ENCODE measurements at regions not wholly inside any gene's neighbourhood (a gene's known extent, or its start where the extent isn't known, plus 50 kb on each side); places are given as distances from the start of the nearest gene placed in this dataset.
A peak's percentile ranks its signal among the peaks of the same experiment; 100 is the strongest.
"Not testable (repeated sequence)": the region's sequence is repeated elsewhere in the genome, so short reads cannot be mapped to it uniquely, and the experiment has no call there.

GRCh38 chr1:25134307-25134706 lies 98.0 kb downstream of the SYF2 start:
- no peak for DNase-seq (ENCODE audit: low read depth, low spot score)

GRCh38 chr1:25131794-25132193 lies 100.5 kb downstream of the SYF2 start:
- DNase-seq (ENCODE audit: low read depth, low spot score): no peak

GRCh38 chr1:25130895-25131294 lies 101.4 kb downstream of the SYF2 start:
- no peak for DNase-seq (ENCODE audit: low read depth, low spot score)

- no peak for DNase-seq (ENCODE audit: low read depth, low spot score)
Observed at GRCh38 chr1:25129380-25129779, 102.9 kb downstream of the SYF2 start.

GRCh38 chr1:25128121-25128621 lies 104.1 kb downstream of the SYF2 start:
- no peak for DNase-seq (ENCODE audit: low read depth, low spot score)

- no peak for DNase-seq (ENCODE audit: low read depth, low spot score)
Observed at GRCh38 chr1:25126562-25126961, 105.7 kb downstream of the SYF2 start.

- DNase-seq (ENCODE audit: low read depth, low spot score): peak; percentile 17
Observed at GRCh38 chr1:25123551-25123950, 108.8 kb downstream of the SYF2 start.

- DNase-seq (ENCODE audit: low read depth, low spot score): no peak
Observed at GRCh38 chr1:25122747-25123146, 109.6 kb downstream of the SYF2 start.

- DNase-seq (ENCODE audit: low read depth, low spot score): no peak
Observed at GRCh38 chr1:25120281-25120680, 112.0 kb downstream of the SYF2 start.

- DNase-seq (ENCODE audit: low read depth, low spot score): no peak
Observed at GRCh38 chr1:25118546-25118945, 113.8 kb downstream of the SYF2 start.

- no peak for DNase-seq (ENCODE audit: low read depth, low spot score)
Observed at GRCh38 chr1:25117233-25117823, 115.0 kb downstream of the SYF2 start.

GRCh38 chr1:25116832-25117231 lies 115.5 kb downstream of the SYF2 start:
- DNase-seq (ENCODE audit: low read depth, low spot score): no peak

- not testable (repeated sequence) for DNase-seq (ENCODE audit: low read depth, low spot score)
Observed at GRCh38 chr1:25116117-25116516, 116.2 kb downstream of the SYF2 start.

- DNase-seq (ENCODE audit: low read depth, low spot score): no peak
Observed at GRCh38 chr1:25113731-25114130, 118.6 kb downstream of the SYF2 start.

- DNase-seq (ENCODE audit: low read depth, low spot score): no peak
Observed at GRCh38 chr1:25113086-25113485, 119.2 kb downstream of the SYF2 start.

- no peak for DNase-seq (ENCODE audit: low read depth, low spot score)
Observed at GRCh38 chr1:25112400-25112799, 119.9 kb downstream of the SYF2 start.

GRCh38 chr1:25111706-25112105 lies 120.6 kb downstream of the SYF2 start:
- no peak for DNase-seq (ENCODE audit: low read depth, low spot score)

- no peak for DNase-seq (ENCODE audit: low read depth, low spot score)
Observed at GRCh38 chr1:25110485-25110884, 121.8 kb downstream of the SYF2 start.

GRCh38 chr1:25110036-25110435 lies 122.3 kb downstream of the SYF2 start:
- DNase-seq (ENCODE audit: low read depth, low spot score): no peak

- DNase-seq (ENCODE audit: low read depth, low spot score): no peak
Observed at GRCh38 chr1:25109531-25109951, 122.8 kb downstream of the SYF2 start.

GRCh38 chr1:25107643-25108010 lies 124.7 kb downstream of the SYF2 start:
- DNase-seq (ENCODE audit: low read depth, low spot score): peak; percentile 68

GRCh38 chr1:25106976-25107642 lies 125.2 kb downstream of the SYF2 start:
- DNase-seq (ENCODE audit: low read depth, low spot score): no peak

GRCh38 chr1:25106352-25106751 lies 126.0 kb downstream of the SYF2 start:
- no peak for DNase-seq (ENCODE audit: low read depth, low spot score)

Data from astrocyte of the hippocampus (primary cell).